ENCODE measurements at regions not wholly inside any gene's neighbourhood (a gene's known extent, or its start where the extent isn't known, plus 50 kb on each side); places are given as distances from the start of the nearest gene placed in this dataset.

DNA sequence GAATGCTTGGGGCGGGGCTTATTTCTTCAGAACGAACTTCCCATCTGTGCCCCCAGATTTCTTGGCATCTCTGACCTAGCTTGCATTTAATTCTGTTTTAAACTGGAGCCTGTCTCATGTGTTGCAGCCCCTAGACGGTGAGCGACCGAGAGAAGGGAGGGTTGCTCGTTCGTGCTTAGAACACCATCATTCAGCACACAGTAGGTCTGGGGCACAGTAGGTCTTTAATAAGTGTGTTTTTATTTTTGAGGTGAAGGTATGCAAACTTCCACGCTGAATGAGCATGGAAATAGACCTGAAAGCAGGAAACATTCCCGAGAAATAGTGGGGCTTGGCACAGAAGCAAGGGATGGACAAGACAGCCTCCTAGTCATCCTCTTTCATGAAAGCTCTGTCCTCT is 57.0 kb upstream of the TAC4 start:
- H3K36me3 ChIP-seq (replicated peaks) = no peaks in the 10 kb centered on the region
- in situ Hi-C loops (cut with HindIII; ENCODE audit: low pct_ligation_motif_present, low sequenced_read_pairs) = no loop called here
- TF ChIP-seq, protein P1, sequence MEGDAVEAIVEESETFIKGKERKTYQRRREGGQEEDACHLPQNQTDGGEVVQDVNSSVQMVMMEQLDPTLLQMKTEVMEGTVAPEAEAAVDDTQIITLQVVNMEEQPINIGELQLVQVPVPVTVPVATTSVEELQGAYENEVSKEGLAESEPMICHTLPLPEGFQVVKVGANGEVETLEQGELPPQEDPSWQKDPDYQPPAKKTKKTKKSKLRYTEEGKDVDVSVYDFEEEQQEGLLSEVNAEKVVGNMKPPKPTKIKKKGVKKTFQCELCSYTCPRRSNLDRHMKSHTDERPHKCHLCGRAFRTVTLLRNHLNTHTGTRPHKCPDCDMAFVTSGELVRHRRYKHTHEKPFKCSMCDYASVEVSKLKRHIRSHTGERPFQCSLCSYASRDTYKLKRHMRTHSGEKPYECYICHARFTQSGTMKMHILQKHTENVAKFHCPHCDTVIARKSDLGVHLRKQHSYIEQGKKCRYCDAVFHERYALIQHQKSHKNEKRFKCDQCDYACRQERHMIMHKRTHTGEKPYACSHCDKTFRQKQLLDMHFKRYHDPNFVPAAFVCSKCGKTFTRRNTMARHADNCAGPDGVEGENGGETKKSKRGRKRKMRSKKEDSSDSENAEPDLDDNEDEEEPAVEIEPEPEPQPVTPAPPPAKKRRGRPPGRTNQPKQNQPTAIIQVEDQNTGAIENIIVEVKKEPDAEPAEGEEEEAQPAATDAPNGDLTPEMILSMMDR (IDR thresholded peaks at IDR 0.05; ENCODE audit: low read depth, low read length, missing control alignments) = no peak
- no peak overlapping the region for H3K4me3 ChIP-seq (ENCODE audit: low read depth, low read length)
- peaks cover 82% of the 10 kb centered on the region for H3K27me3 ChIP-seq (replicated peaks)
- no peak for DNase-seq
- no peak overlapping the region for H3K27ac ChIP-seq

DNA sequence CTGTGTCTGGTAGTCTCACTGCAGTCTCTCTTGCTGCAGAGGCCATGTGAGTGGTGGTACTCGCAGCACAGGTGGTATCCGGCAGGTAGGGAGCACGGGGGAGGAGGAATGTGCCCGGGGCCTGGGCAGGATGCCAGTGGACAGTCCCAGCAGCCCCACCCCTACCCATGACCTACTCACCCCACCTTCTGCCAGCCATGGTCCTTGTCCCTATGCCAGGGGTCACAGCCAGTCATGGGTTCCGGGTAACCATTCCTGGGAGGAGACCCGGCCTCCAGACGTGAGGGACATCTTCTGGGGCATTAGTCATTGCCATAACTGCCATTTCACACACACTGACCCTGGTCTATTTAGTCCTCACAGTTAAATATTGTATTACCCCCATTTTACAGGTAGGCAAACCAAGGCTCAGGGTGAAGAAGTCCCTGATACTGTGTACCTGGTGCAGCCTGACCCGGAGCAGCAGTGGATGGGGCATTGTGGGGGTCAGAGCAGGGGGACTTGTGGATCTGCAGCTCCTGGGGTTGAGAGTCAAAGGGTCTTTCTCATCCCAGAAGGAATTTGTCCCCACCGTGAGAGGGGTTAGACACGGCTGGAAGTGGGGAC is 58.8 kb upstream of the TAC4 start:
- H3K27me3 ChIP-seq (replicated peaks) = peaks cover 86% of the 10 kb centered on the region
- in situ Hi-C loops (cut with HindIII; ENCODE audit: low pct_ligation_motif_present, low sequenced_read_pairs) = no loop called here
- no peak overlapping the region for H3K4me3 ChIP-seq (ENCODE audit: low read depth, low read length)
- H3K27ac ChIP-seq = no peak overlapping the region
- TF ChIP-seq, protein P1 (IDR thresholded peaks at IDR 0.05; ENCODE audit: low read depth, low read length, missing control alignments) = no peak
- H3K36me3 ChIP-seq (replicated peaks) = no peaks in the 10 kb centered on the region
- DNase-seq = no peak

DNA sequence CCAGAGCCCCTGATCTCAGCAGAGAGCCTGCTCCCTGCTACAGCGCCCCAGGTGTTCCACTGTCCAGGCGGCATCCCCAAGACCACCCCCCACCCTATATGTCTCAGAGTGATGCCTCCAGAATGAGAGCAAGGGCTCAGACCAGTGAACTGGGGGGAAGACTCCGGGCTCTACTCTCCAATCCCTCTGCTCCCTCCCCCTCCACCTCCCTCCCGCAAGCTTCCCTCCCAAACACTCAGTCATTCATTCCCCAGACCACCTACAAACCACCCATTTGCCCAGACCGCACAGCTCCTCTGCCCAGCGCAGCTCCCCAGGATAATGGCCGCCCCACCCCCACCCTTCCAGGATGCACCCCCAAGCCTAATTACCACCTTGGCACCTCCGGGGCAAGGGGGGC is 59.4 kb upstream of the TAC4 start:
- TF ChIP-seq, protein P1 (IDR thresholded peaks at IDR 0.05; ENCODE audit: low read depth, low read length, missing control alignments) = no peak
- no peak overlapping the region for H3K4me3 ChIP-seq (ENCODE audit: low read depth, low read length)
- peaks cover 80% of the 10 kb centered on the region for H3K27me3 ChIP-seq (replicated peaks)
- DNase-seq = no peak
- in situ Hi-C loops (cut with HindIII; ENCODE audit: low pct_ligation_motif_present, low sequenced_read_pairs) = no loop called here
- no peaks in the 10 kb centered on the region for H3K36me3 ChIP-seq (replicated peaks)
- no peak overlapping the region for H3K27ac ChIP-seq

DNA sequence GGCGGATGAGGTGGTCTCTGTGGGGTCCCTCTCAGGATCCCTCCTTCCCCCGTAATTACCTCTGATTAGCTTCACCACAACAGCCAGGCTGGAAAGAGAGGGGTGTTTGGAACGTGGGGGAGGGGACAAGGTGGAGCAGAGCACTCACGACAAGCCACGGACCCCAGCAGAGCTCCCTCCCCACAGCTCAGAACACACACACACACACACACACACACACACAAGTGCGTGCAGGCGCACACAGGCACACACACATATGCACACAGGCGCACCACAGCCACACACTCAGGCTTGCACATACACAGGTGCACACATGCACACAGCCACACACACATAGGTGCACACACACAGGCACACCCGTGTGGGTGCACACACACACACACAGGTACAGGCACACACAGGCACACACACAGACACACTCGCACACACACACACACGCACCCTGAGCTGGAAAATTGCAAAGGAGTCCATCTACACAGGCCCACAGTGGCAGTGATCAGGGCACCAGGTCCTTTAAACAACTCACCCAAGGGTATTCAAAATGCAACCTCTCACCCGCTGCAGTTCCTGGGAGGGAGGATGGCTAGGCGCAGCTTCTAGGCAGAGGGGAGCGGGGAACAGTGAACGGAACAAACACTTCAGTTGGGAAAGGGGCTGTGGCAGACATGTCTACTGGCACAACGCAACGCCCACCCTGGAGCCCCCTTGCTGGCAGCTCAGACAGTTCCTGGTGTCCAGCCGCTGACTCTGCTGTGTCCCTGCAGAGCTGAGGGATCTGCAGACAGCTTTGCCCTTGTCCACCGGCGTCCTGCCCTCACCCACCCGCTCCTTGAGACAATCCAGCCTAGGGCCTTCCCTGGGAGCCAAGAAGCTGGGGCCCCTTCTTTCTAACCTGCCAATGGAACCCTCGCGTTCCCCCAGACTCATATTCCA is 59.9 kb upstream of the DLX4 start:
- no peak for DNase-seq
- Histone ChIP-seq H3K27ac (no peak overlapping the region), H3K27me3 (replicated peaks) (peaks cover 62% of the 10 kb centered on the region), H3K4me3 (ENCODE audit: low read depth, low read length) (no peak overlapping the region), H3K36me3 (replicated peaks) (no peaks in the 10 kb centered on the region)
- in situ Hi-C loops (cut with HindIII; ENCODE audit: low pct_ligation_motif_present, low sequenced_read_pairs) = no loop called here
- TF ChIP-seq, protein P1 (IDR thresholded peaks at IDR 0.05; ENCODE audit: low read depth, low read length, missing control alignments) = no peak

DNA sequence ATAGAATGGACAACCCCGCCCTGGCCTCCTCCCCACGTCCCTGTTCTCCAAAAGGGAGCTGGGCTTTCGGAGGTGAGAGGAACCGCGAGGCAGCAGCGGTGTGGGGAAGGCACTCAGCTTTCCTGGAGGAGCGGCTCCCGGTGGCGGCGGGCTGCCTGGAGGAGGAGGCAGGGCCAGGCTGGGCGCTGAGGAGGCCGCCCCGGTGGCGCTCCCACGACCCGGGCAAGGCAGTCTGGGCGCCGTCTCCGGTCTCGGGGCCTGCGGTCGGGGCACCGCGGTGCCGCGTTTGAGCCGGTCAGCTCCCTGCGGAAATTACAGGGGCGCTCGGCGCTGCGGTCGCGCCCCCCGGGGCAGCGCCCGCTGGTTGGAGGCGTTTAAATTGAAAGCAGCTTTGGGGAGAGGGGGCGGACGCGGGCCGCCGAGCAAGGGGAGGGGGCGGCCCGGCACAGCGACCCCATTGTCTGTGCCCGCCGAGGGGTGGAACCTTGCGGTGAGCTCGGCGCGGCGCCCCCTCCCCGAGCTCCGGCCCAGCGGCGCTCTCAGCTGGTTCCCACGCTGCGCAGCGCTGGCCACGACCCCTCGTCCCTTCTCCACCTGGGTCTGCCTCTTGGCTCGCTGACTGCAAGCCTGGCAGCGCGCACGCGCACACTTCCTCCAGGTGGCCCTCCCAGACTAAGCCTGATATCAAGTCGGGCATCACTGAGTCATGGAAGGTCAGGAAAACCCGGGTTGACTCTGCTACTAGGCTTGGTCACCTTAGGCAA is 58.7 kb upstream of the DLX4 start:
- in situ Hi-C loops (cut with HindIII; ENCODE audit: low pct_ligation_motif_present, low sequenced_read_pairs) = no loop called here
- Histone ChIP-seq H3K36me3 (replicated peaks) (no peaks in the 10 kb centered on the region), H3K4me3 (ENCODE audit: low read depth, low read length) (no peak overlapping the region), H3K27ac (no peak overlapping the region), H3K27me3 (replicated peaks) (peaks cover 59% of the 10 kb centered on the region)
- TF ChIP-seq, protein P1 (IDR thresholded peaks at IDR 0.05; ENCODE audit: low read depth, low read length, missing control alignments) = no peak
- DNase-seq = peak; percentile 9

All from brain microvascular endothelial cell (primary cell).